ENCODE measurements at regions not wholly inside any gene's neighbourhood (a gene's known extent, or its start where the extent isn't known, plus 50 kb on each side); places are given as distances from the start of the nearest gene placed in this dataset.

DNA sequence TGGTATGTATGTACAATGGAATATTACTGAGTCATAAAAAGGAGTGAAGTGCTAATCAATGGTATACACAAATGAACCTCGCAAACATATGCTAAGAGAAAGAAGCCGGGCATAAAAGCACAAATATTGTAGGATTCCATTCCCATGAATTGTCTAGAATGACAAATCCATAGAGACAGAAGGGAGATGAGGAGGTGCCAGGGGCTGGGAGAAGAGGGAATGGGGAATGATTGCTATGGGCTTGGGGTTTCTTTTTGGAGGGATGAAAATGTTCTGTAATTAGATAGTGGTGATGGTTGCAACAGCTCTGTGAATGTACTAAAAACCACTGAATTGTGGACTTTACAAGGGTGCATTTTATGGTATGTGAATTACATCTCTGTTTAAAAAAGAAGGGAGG lies 73.5 kb downstream of the GLI2 start:
- no peak for DNase-seq (ENCODE audit: low spot score)

GRCh38 chr2:120809609-120810440 lies 74.2 kb downstream of the GLI2 start:
- no peak for DNase-seq (ENCODE audit: low spot score)

DNA sequence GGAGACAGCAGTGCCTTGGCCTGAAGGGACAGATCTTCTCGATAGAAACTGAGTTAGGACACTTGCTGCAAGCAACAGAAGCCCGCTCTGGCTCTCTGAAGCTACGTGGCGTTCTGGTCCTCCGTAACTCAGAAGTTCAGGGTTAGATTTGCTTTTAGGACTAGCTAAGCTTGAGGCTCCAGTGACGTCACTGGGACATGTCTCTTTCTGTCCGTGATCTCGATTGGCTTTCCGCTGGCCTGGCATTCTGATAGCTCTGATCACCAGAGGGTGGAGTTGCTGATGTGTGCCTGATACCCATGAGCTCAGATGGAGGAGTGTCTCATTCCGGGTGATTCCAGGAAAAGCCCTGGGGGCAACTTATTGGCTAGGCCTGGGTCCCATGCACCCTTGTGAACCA lies 75.0 kb downstream of the GLI2 start:
- DNase-seq (ENCODE audit: low spot score), result no peak

- DNase-seq (ENCODE audit: low spot score), result no peak
These were observed 77.2 kb downstream of the GLI2 start for GRCh38 chr2:120812866-120813265.

DNA sequence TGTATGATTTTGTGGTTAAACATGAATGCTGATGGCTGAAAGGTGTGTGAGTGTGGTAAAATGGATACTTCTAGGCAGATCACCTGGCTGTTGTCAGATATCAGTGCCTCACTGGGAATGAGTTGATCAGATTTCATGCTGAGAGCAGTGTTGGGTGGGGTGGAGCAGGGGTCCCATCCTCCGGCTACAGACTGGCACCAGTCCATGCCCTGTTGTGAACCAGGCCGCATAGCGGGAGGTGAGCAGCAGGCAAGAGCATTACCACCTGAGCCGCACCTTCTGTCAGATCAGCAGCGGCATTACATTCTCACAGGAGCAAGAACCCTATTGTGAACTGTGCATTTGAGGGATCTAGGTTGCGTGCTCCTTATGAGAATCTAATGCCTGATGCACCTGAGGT lies 78.7 kb downstream of the GLI2 start:
- DNase-seq (ENCODE audit: low spot score), result no peak

GRCh38 chr2:120815292-120815691 lies 79.6 kb downstream of the GLI2 start:
- no peak for DNase-seq (ENCODE audit: low spot score)

DNA sequence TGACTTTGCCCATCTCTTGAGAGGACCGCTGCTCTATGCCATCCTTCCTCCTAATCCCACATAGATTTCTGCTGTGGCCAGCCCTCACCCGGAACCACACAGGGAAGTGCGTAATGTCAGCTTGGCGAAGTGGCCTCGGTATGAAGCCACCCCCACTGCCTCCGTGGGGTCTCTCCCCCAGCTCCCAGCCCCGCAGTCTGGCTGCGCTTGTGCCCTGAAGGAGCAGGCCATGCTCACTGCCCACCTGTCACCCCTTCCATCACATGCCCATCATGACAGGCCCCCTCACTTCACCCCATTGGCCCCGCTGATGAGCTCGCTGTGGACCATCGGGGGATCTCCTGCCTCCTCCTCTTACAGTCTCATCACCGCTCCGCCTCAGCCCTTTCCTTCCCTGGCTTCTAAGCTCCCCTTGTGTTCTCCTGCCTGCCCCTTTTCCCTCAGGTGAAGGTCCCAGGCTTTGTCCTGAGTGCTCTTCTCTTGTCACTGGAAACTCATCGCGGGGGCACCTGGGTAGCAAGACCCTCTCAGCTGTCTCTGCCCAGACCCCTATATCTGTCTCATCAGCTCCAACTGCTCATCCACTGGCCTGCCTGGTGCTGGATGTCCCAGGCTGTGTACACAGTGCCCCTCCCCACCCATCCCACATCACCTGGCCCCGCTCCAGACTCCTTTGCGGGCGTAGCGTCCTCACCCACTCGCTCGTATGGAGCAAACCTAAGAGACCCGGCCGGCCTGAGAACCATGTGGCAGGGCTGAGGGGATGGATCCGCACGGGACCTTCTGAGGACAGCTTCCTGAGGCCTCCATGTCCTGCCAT lies 81.7 kb downstream of the GLI2 start:
- no peak for DNase-seq (ENCODE audit: low spot score)

GRCh38 chr2:120817956-120818325 lies 82.3 kb downstream of the GLI2 start:
- no peak for DNase-seq (ENCODE audit: low spot score)

DNA sequence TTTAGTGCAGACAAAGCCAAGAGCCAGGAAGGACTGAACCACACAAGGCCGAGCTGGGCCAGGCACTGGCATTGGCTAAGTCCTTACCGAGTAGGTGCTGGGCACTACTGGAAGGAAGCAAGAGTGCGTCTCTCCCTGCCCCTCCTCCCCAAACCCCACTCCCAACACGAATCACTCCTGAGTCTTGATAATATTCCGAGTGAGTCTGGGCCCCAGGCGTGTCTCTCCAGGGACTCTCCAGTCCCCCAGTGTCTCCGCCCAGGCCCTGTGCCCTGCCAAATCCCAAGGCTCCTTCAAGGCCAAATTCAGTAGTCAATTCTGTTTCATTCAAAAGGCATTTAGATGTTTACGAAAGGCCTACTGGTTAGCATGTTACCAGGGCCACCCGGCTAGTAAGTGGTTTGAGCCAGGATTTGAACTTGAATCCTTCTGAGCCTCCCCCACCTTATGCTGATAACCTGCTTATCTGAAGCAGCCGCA lies 82.8 kb downstream of the GLI2 start:
- no peak for DNase-seq (ENCODE audit: low spot score)

GRCh38 chr2:120819720-120820210 lies 84.1 kb downstream of the GLI2 start:
- DNase-seq (ENCODE audit: low spot score), result no peak

DNA sequence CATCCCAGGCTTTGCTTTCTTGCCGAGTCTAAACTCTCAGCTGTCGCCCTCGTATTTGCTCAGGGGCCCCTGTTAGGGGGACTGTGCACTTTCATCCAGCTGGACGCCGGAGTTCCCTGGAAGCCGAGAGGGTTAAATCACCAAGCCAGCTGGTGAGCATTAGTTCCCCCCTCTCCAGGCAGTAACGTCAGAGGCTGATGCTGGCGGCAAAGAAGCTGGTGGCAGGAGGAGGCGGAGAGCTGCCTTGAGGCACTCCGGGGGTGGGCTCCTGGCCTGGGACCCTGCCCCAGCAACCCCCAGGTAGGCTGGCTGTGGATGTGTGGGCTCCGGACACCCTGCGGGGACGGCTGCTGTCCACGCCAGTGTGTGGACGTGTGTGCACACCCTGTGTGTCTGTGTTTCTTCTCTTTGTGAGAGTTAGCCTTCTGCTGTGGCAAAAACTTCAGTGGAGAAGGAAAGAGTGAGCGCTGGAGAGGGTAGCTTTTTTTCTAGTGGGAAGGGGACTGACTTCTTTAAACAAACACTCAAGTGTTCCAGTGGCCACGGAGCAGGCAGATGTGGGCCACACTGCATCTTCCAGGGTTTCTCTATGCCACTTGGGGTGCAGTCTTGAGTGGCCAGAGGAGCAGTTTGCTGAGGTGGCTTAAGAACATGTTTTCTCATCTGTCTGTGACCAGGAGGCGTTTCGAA lies 84.7 kb downstream of the GLI2 start:
- no peak for DNase-seq (ENCODE audit: low spot score)

DNA sequence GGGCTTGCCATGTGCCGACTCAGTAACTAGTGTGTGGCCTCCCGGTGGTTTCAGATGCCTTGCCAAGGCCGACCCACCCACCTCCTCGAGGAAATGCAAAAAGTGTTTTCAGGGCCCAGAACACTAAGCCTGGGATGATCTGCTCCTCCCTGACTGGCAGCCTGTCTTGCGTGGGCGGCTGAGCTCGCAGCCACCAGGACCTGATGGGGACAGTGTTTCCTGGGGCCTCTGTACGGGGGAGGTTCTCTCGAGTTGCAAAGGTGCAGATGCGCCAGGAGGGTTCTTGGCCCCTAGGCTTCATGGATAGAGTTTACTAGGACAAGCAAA lies 85.2 kb downstream of the GLI2 start:
- DNase-seq (ENCODE audit: low spot score), result no peak

DNA sequence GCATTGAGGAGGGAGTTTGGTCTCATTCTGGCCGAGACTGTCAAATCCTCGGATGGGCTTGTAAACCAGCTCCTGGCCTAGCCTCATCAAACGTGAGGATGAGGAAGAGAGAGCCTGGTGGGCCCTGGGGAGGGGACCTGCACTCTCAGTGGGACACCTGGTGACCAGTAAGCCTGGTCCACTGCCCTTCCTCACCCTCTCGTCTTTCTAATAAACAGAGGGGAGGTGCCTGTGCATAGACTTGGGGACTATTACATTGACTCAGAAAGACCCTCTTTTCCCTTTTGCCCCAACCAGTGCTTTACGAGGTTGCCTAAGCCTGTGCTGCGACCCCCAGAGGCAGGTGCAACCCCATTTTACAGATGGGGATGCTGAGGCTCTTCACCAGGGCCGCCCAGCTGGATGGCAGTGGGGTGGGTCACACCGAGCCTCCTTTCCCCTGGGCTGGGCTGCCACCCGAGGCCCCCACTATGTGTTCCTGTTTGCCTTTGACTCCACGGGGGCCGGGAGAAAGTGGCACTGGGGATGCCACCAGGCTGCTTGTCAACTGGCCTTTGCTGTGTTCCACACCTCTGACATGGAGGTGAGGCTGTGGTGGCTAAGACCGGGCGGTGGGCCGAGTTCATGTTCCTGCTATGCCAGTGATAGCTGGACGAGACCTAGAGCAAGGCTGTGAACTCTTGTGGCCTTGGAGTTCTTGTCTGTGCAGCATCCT lies 85.9 kb downstream of the GLI2 start:
- no peak for DNase-seq (ENCODE audit: low spot score)

- no peak for DNase-seq (ENCODE audit: low spot score)
These were observed 87.3 kb downstream of the GLI2 start for GRCh38 chr2:120822933-120823332.

DNA sequence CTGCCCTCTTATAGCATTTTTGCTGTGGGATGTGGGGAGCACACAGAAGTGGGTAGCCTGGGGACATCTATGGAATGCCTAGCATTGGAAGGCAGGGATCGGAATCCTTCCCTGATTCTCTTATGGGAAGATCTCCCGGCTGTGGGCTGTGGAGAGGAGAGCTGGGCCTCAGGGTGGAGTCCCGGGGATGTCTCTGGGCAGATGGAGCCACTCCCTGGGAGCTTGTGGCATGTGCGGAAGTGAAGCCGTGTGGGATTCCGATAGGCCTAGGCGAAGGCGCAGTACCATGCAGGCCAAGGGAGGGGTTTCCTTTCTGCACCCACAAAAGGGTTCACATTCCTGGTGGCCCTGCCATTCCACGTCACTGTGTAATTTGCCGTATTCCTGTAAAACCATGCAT lies 87.9 kb downstream of the GLI2 start:
- DNase-seq (ENCODE audit: low spot score), result no peak

DNA sequence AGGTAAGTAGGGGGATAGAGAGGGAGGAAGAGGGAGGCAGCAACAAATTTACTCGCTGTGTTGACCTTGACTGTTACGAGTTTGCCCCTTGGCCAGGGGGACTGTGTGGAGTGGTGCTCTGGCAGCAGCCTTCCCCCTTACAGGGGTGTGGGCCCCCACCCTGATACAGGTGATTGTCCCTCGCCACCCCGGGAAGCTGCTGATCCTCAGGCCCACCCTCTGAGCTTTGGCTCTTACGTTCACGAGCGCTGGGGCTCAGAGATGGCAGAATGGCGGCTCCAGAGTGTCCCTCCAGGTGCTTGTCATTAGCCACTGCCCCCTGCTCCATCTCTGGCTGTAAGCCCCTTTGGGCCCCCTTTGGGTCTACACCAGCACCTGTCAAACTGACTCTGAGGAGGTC lies 88.6 kb downstream of the GLI2 start:
- no peak for DNase-seq (ENCODE audit: low spot score)

GRCh38 chr2:120825370-120826259 lies 89.9 kb downstream of the GLI2 start:
- DNase-seq (ENCODE audit: low spot score), result no peak

- DNase-seq (ENCODE audit: low spot score), result no peak
These were observed 90.6 kb downstream of the GLI2 start for GRCh38 chr2:120826260-120826648.

GRCh38 chr2:120826716-120827410 lies 91.2 kb downstream of the GLI2 start:
- no peak for DNase-seq (ENCODE audit: low spot score)

GRCh38 chr2:120828066-120828465 lies 92.4 kb downstream of the GLI2 start:
- DNase-seq (ENCODE audit: low spot score), result no peak

Data from COLO829 (cell line).